Lung (tissue), 11 donors: ENCODE measurements at regions not wholly inside any gene's neighbourhood (a gene's known extent, or its start where the extent isn't known, plus 50 kb on each side); places are given as distances from the start of the nearest gene placed in this dataset.

Experiments used
- ATAC-seq: fragments of 200-7000 bp; cut with Tn5 transposase; one replicate; pipeline ENCODE4 v1.9.1; 2020; ENCODE audit warnings: moderate number of reproducible peaks; ENCODE audit not compliant: insufficient read depth, low FRiP score
- DNase-seq, 3 donors: peaks; one replicate each; pipeline ENCODE4 v3.0.0-alpha.2; 2013 to 2017
- H3K27ac ChIP-seq, 2 donors: one replicate each; pipeline ENCODE4 v1.5.1; 2013; ENCODE audit warnings: mild to moderate bottlenecking in 2 of 2, moderate library complexity in 2 of 2, control low read depth in 1 of 2, inconsistent platforms in 1 of 2, low read depth in 1 of 2, low read length in 1 of 2
- H3K27me3 ChIP-seq, 3 donors: one replicate each; pipeline ENCODE4 v1.5.1; 2013; ENCODE audit warnings: low read length in 2 of 3; ENCODE audit not compliant: control insufficient read depth in 3 of 3, insufficient read depth in 3 of 3
- H3K36me3 ChIP-seq, 4 donors: one replicate each; pipeline ENCODE4 v1.5.1; 2013; ENCODE audit warnings: low read length in 4 of 4, mild to moderate bottlenecking in 1 of 4, moderate library complexity in 1 of 4; ENCODE audit not compliant: control insufficient read depth in 4 of 4, insufficient read depth in 4 of 4
- H3K4me1 ChIP-seq, 5 donors: one replicate each; pipeline ENCODE4 v1.5.1; 2013; ENCODE audit warnings: low read length in 5 of 5, mild to moderate bottlenecking in 2 of 5, moderate library complexity in 1 of 5; ENCODE audit not compliant: control insufficient read depth in 5 of 5, insufficient read depth in 5 of 5
- H3K4me3 ChIP-seq: one replicate; pipeline ENCODE4 v1.5.1; 2013; ENCODE audit warnings: mild to moderate bottlenecking, control low read depth, moderate library complexity
- H3K9ac ChIP-seq, 2 donors: one replicate each; pipeline ENCODE4 v1.5.1; 2013; ENCODE audit warnings: low read length in 2 of 2, control low read depth in 1 of 2; ENCODE audit not compliant: insufficient read depth in 1 of 2
- H3K9me3 ChIP-seq, 4 donors: one replicate each; pipeline ENCODE4 v1.5.1; 2013; ENCODE audit warnings: low read length in 3 of 4, mild to moderate bottlenecking in 1 of 4, moderate library complexity in 1 of 4; ENCODE audit not compliant: control insufficient read depth in 4 of 4, insufficient read depth in 3 of 4
- CTCF ChIP-seq: IDR thresholded peaks from 2 replicates; pipeline ENCODE4 v1.5.1; 2012; ENCODE audit warnings: mild to moderate bottlenecking; ENCODE audit errors: control extremely low read depth, extremely low read depth
- WGBS, 2 donors: extraction: QIAGEN DNeasy Blood & Tissue Kit; methylation state at CpG; one replicate each; pipeline ENCODE4 v1.1.7; 2013; 5-methylcytosine and 5-hydroxymethylcytosine counted together
- donor health status: control.
- donor health status: control.
- donor health status: Bipolar disorder and iron deficiency.
- donor health status: healthy.
- donor health status: DM: yes; HTN: yes; CAD: no.

- ATAC-seq: no peak
- WGBS, 2 donors: 82 to 92% methylated on average over 5 of the region's 5 CpGs
Observed at GRCh38 chr11:34738237-34738636, 117.3 kb downstream of the EHF start.

GRCh38 chr11:34732831-34733230, 111.9 kb downstream of the EHF start:
- WGBS, 2 donors: 47 to 73% methylated on average over 1 of the region's 1 CpG
- no peak for ATAC-seq
- peak in 2 of 3 donors; percentile 5 to 44 for DNase-seq

More at GRCh38 chr11:34738237-34738636, 117.3 kb downstream of the EHF start:
- Histone ChIP-seq H3K27ac (no peak overlapping the region), H3K4me3 (no peak overlapping the region), H3K36me3 (no peaks in the 10 kb centered on the region), H3K9me3 (peaks cover 0 to 4% (median 2%) of the 10 kb centered on the region in 4 donors), H3K27me3 (no peaks in the 10 kb centered on the region), H3K9ac (no peak overlapping the region), H3K4me1 (peaks cover 0 to 1% (median 0%) of the 10 kb centered on the region in 5 donors)
- no peak for TF ChIP-seq CTCF
- no peak for DNase-seq

GRCh38 chr11:34731603-34732002, 110.7 kb downstream of the EHF start:
- no peak overlapping the region for H3K4me3 ChIP-seq
- no peaks in the 10 kb centered on the region for H3K27me3 ChIP-seq
- DNase-seq (no peak), ATAC-seq (no peak)
- peaks cover 0 to 1% (median 0%) of the 10 kb centered on the region in 5 donors for H3K4me1 ChIP-seq
- WGBS, 2 donors: 91 to 98% methylated on average over 3 of the region's 3 CpGs
- H3K36me3 ChIP-seq: no peaks in the 10 kb centered on the region
- no peak overlapping the region for H3K27ac ChIP-seq
- no peak overlapping the region for H3K9ac ChIP-seq
- peaks cover 0 to 1% (median 0%) of the 10 kb centered on the region in 4 donors for H3K9me3 ChIP-seq
- TF ChIP-seq CTCF: no peak

More at GRCh38 chr11:34732831-34733230, 111.9 kb downstream of the EHF start:
- H3K4me1 ChIP-seq: peaks cover 0 to 1% (median 0%) of the 10 kb centered on the region in 5 donors
- no peak overlapping the region for H3K9ac ChIP-seq
- H3K27ac ChIP-seq: no peak overlapping the region
- no peaks in the 10 kb centered on the region for H3K27me3 ChIP-seq
- no peak for TF ChIP-seq CTCF
- no peaks in the 10 kb centered on the region for H3K36me3 ChIP-seq
- H3K9me3 ChIP-seq: peaks cover 0 to 1% (median 0%) of the 10 kb centered on the region in 4 donors
- no peak overlapping the region for H3K4me3 ChIP-seq
